MM.1S (cell line): ENCODE measurements at regions not wholly inside any gene's neighbourhood (a gene's known extent, or its start where the extent isn't known, plus 50 kb on each side); places are given as distances from the start of the nearest gene placed in this dataset.

Experiments used
- DNase-seq: peaks from one replicate; pipeline ENCODE4 v3.0.0-alpha.2; 2015
- H2AFZ ChIP-seq: fragments of 300-600 bp; sonication (generic); 2 replicates; pipeline ENCODE4 v1.6.0; 2016; ENCODE audit warnings: antibody characterized with exemption, low read length
- H3F3A ChIP-seq: fragments of 300-600 bp; sonication (generic); 2 replicates; pipeline ENCODE4 v1.6.1; 2016; ENCODE audit warnings: mild to moderate bottlenecking, antibody characterized with exemption, low read length, moderate library complexity, mixed read lengths; ENCODE audit not compliant: insufficient read depth
- H3K27ac ChIP-seq: fragments of 300-600 bp; sonication (generic); 2 replicates; pipeline ENCODE4 v1.5.1; 2016; ENCODE audit warnings: mild to moderate bottlenecking, low read length
- H3K27me3 ChIP-seq: fragments of 300-600 bp; sonication (generic); replicated peaks from 2 replicates; pipeline ENCODE4 v1.6.0; 2016; ENCODE audit warnings: low read length; ENCODE audit not compliant: insufficient read depth
- H3K36me3 ChIP-seq: fragments of 300-600 bp; sonication (generic); replicated peaks from 2 replicates; pipeline ENCODE4 v1.6.1; 2016; ENCODE audit warnings: mild to moderate bottlenecking, low read length, mixed read lengths; ENCODE audit not compliant: insufficient read depth
- H3K4me1 ChIP-seq: fragments of 300-600 bp; sonication (generic); 2 replicates; pipeline ENCODE4 v1.6.1; 2016; ENCODE audit warnings: low read length, mixed read lengths
- H3K4me2 ChIP-seq: fragments of 300-600 bp; sonication (generic); 2 replicates; pipeline ENCODE4 v1.6.0; 2016; ENCODE audit warnings: low read depth, low read length
- H3K4me3 ChIP-seq: fragments of 300-600 bp; sonication (generic); 2 replicates; pipeline ENCODE4 v1.5.1; 2016; ENCODE audit warnings: low read length, mixed read lengths
- H3K79me2 ChIP-seq: fragments of 300-600 bp; sonication (generic); 2 replicates; pipeline ENCODE4 v1.6.1; 2016; ENCODE audit warnings: mixed run types, low read length, mixed read lengths
- H3K9ac ChIP-seq: fragments of 300-600 bp; sonication (generic); 2 replicates; pipeline ENCODE4 v1.6.1; 2016; ENCODE audit warnings: low read length, mixed read lengths
- H3K9me2 ChIP-seq: fragments of 300-600 bp; sonication (generic); replicated peaks from 2 replicates; pipeline ENCODE4 v1.6.1; 2016; ENCODE audit warnings: mild to moderate bottlenecking, low read length, mixed read lengths; ENCODE audit not compliant: insufficient read depth
- H3K9me3 ChIP-seq: fragments of 300-600 bp; sonication (generic); replicated peaks from 2 replicates; pipeline ENCODE4 v1.6.1; 2016; ENCODE audit warnings: mild to moderate bottlenecking, low read length, mixed read lengths; ENCODE audit not compliant: insufficient read depth
- H4K20me1 ChIP-seq: fragments of 300-600 bp; sonication (generic); 2 replicates; pipeline ENCODE4 v1.6.1; 2016; ENCODE audit warnings: mild to moderate bottlenecking, low read length, moderate library complexity, mixed read lengths; ENCODE audit not compliant: insufficient read depth
- EZH2 ChIP-seq: fragments of 300-600 bp; sonication (generic); optimal IDR thresholded peaks from 2 replicates; pipeline ENCODE3; 2017; ENCODE audit warnings: low read depth, mild to moderate bottlenecking, antibody characterized with exemption, low read length, mixed read lengths
- EZH2phosphoT487 ChIP-seq: fragments of 300-600 bp; sonication (generic); IDR thresholded peaks from 2 replicates; pipeline ENCODE4 v1.6.1; 2018; ENCODE audit warnings: antibody characterized with exemption, low read length
- TF ChIP-seq, protein P1 (sequence below): fragments of 300-600 bp; sonication (generic); IDR thresholded peaks from 2 replicates; pipeline ENCODE4 v1.5.1; 2016; ENCODE audit warnings: antibody characterized with exemption, low read length, mixed read lengths

DNA sequence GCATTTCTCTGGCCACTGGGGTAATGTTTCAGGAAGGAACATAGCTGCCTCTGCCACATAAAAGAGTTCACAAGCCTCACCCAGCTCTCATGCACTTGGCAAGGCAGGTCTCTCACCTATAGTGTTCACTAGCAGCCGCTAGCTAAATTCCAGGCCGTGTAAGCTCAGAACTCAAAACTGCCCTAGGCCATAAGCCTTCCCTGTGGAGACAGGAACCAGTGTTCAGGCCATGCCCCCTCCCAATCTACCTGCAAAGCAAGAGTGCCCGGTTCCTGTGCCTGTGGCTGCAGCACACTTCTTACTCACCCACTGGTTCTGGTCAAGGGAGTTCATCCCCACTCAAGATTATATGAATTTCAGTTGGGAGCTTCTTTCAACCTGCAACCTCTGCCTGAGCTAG is 60.7 kb upstream of the ZNF169 start:
- Histone ChIP-seq H3K4me2 (no peak overlapping the region), H3K4me1 (no peaks in the 10 kb centered on the region), H3K36me3 (no peaks in the 10 kb centered on the region; the same call in 1 of the 2 replicates), H3K9me2 (no peaks in the 10 kb centered on the region), H3F3A (no peaks in the 10 kb centered on the region), H3K4me3 (no peak overlapping the region), H3K9me3 (no peaks in the 10 kb centered on the region), H3K27ac (no peak overlapping the region), H3K27me3 (no peaks in the 10 kb centered on the region), H3K9ac (no peak overlapping the region), H3K79me2 (no peaks in the 10 kb centered on the region), H2AFZ (no peak overlapping the region), H4K20me1 (no peaks in the 10 kb centered on the region)
- TF ChIP-seq EZH2 (no peak), EZH2phosphoT487 (no peak)
- TF ChIP-seq, protein P1, sequence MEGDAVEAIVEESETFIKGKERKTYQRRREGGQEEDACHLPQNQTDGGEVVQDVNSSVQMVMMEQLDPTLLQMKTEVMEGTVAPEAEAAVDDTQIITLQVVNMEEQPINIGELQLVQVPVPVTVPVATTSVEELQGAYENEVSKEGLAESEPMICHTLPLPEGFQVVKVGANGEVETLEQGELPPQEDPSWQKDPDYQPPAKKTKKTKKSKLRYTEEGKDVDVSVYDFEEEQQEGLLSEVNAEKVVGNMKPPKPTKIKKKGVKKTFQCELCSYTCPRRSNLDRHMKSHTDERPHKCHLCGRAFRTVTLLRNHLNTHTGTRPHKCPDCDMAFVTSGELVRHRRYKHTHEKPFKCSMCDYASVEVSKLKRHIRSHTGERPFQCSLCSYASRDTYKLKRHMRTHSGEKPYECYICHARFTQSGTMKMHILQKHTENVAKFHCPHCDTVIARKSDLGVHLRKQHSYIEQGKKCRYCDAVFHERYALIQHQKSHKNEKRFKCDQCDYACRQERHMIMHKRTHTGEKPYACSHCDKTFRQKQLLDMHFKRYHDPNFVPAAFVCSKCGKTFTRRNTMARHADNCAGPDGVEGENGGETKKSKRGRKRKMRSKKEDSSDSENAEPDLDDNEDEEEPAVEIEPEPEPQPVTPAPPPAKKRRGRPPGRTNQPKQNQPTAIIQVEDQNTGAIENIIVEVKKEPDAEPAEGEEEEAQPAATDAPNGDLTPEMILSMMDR: no peak
- DNase-seq: no peak

DNA sequence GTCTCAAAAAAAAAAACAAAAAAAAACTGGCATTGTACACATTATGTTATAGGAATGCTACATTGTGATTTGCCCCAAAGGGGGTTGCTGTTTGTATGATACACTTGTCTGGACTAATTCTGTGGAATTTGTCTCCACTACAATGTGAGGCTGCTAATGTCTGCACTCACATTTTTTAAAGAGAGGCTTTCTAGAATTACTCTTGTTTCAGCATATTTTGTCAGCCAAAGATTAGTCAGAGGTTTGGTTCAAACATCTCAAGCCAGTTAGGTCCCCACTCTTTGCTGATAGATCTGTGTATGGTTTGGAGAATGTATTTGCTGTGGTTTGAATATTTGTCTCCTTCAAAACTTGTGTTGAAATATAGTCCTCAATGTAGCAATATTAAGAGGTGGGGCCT is 59.3 kb upstream of the ZNF169 start:
- no peaks in the 10 kb centered on the region for H3K27me3 ChIP-seq
- TF ChIP-seq, protein P1: no peak
- TF ChIP-seq EZH2phosphoT487 (no peak), EZH2 (no peak)
- no peaks in the 10 kb centered on the region for H3K9me2 ChIP-seq
- no peaks in the 10 kb centered on the region for H4K20me1 ChIP-seq
- no peaks in the 10 kb centered on the region for H3F3A ChIP-seq
- H2AFZ ChIP-seq: no peak overlapping the region
- DNase-seq: no peak
- no peak overlapping the region for H3K9ac ChIP-seq
- no peaks in the 10 kb centered on the region for H3K79me2 ChIP-seq
- no peaks in the 10 kb centered on the region for H3K9me3 ChIP-seq
- H3K36me3 ChIP-seq: no peaks in the 10 kb centered on the region; the same call in 1 of the 2 replicates
- H3K4me3 ChIP-seq: no peak overlapping the region
- H3K4me1 ChIP-seq: no peaks in the 10 kb centered on the region
- no peak overlapping the region for H3K4me2 ChIP-seq
- no peak overlapping the region for H3K27ac ChIP-seq

DNA sequence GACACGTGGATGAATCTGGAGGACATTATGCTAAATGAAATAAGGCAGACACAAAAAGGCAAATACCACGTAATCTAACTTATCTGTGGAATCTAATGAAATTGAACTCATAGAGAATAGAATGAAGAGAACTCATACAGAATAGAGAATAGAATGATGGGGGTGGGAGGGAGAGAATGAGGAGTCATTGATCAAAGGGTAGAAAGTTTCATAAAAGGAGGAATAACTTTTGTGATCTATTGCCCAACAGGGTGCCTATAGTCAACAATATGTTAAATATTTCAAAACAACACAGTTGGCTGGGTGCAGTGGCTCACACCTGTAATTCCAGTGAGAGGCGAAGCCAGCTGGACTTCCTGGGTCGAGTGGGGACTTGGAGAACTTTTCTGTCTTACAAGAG is 54.9 kb upstream of the ZNF169 start:
- no peak overlapping the region for H3K27ac ChIP-seq
- TF ChIP-seq EZH2 (no peak), EZH2phosphoT487 (no peak)
- TF ChIP-seq, protein P1: no peak
- no peaks in the 10 kb centered on the region for H3K79me2 ChIP-seq
- H4K20me1 ChIP-seq: no peaks in the 10 kb centered on the region
- H3K9me2 ChIP-seq: no peaks in the 10 kb centered on the region
- H3F3A ChIP-seq: no peaks in the 10 kb centered on the region
- no peak overlapping the region for H3K4me2 ChIP-seq
- H3K4me3 ChIP-seq: no peak overlapping the region
- no peak overlapping the region for H3K9ac ChIP-seq
- H2AFZ ChIP-seq: no peak overlapping the region
- H3K27me3 ChIP-seq: no peaks in the 10 kb centered on the region
- no peaks in the 10 kb centered on the region for H3K9me3 ChIP-seq
- H3K36me3 ChIP-seq: no peaks in the 10 kb centered on the region
- H3K4me1 ChIP-seq: no peaks in the 10 kb centered on the region
- no peak for DNase-seq

DNA sequence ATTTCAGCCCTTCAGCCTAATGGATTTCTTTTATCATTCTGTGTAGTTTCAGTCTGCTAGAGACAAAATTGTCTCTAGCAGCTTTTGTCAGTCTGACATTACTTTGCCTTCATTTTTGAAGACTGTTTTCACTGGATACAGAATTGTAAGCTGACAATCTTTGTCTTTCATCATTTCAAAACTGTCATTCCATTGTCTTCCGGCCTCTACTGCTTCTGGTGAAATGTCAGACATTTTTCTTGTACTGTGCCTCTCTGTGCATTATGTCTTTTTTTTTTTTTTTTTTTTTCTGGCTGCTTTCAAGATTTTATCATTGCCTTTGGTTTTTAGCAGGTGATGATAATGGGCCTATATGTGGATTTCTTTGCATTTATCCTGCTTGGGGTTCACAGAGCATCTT is 51.3 kb upstream of the ZNF169 start:
- Histone ChIP-seq H2AFZ (no peak overlapping the region), H3K36me3 (no peaks in the 10 kb centered on the region), H3K4me3 (no peak overlapping the region), H3K27me3 (no peaks in the 10 kb centered on the region), H3K9me3 (no peaks in the 10 kb centered on the region), H3K79me2 (no peaks in the 10 kb centered on the region), H3K9me2 (no peaks in the 10 kb centered on the region), H4K20me1 (no peaks in the 10 kb centered on the region), H3F3A (no peaks in the 10 kb centered on the region), H3K27ac (no peak overlapping the region), H3K4me2 (no peak overlapping the region), H3K9ac (no peak overlapping the region), H3K4me1 (no peaks in the 10 kb centered on the region)
- TF ChIP-seq EZH2phosphoT487 (no peak), EZH2 (no peak)
- TF ChIP-seq, protein P1: no peak
- no peak for DNase-seq
